Endothelial cell of umbilical vein (primary cell): ENCODE measurements at regions not wholly inside any gene's neighbourhood (a gene's known extent, or its start where the extent isn't known, plus 50 kb on each side); places are given as distances from the start of the nearest gene placed in this dataset.

Source experiments
- BruUV-seq: library from RNA; stranded (reverse); fragments of 400-500 nt; replicated peaks from 2 replicates; lab custom pipeline; 2021; lab: Mats Ljungman, UMichigan
- CTCF ChIA-PET: fragments of 300-600, 350-600 bp; sonication (Branson Sonifier 250); formaldehyde crosslinking; loops from one replicate; lab custom pipeline; 2021; ENCODE audit warnings: antibody characterized with exemption, inconsistent platforms; lab: Charles Lee
- POLR2A ChIA-PET: fragments of 300-600, 350-600 bp; sonication (Branson Sonifier 250); formaldehyde crosslinking; loops from one replicate; lab custom pipeline; 2021; ENCODE audit warnings: antibody characterized with exemption, inconsistent platforms; lab: Charles Lee
- DNase-seq: peaks from one replicate; pipeline ENCODE4 v3.0.0-alpha.2; 2011; ENCODE audit warnings: low read depth, low spot score
- FAIRE-seq: peaks from 2 replicates; lab custom pipeline; 2011; peaks lifted over from hg19 to GRCh38; lab: Jason Lieb, UNC
- H2AFZ ChIP-seq: 2 replicates; pipeline ENCODE4 v1.6.0; 2012; ENCODE audit warnings: low read depth, low read length, control low read depth, inconsistent platforms
- H3K27ac ChIP-seq: 2 replicates; pipeline ENCODE4 v1.5.1; 2011; ENCODE audit warnings: low read depth, mild to moderate bottlenecking, control low read depth, low read length, moderate library complexity; ENCODE audit not compliant: insufficient read depth
- H3K27me3 ChIP-seq, 2 experiments: 2 replicates each; pipeline versions ENCODE4 v1.6.0 to v1.6.1; 2011; ENCODE audit warnings: low read length in 2 of 2, mixed read lengths in 1 of 2; ENCODE audit not compliant: control insufficient read depth in 2 of 2, insufficient read depth in 2 of 2
- H3K36me3 ChIP-seq, 2 experiments: 2 replicates in 1 of 2; 3 replicates in 1 of 2; pipeline ENCODE4 v1.5.1; 2011; ENCODE audit warnings: low read length in 2 of 2, mild to moderate bottlenecking in 1 of 2, moderate library complexity in 1 of 2; ENCODE audit not compliant: control insufficient read depth in 2 of 2, insufficient read depth in 2 of 2; ENCODE audit errors: extremely low read depth in 1 of 2
- H3K4me1 ChIP-seq: 3 replicates; pipeline ENCODE4 v1.5.1; 2011; ENCODE audit warnings: mild to moderate bottlenecking, low read length; ENCODE audit not compliant: control insufficient read depth, insufficient read depth; ENCODE audit errors: extremely low read depth
- H3K4me2 ChIP-seq: 2 replicates; pipeline ENCODE4 v1.6.1; 2011; ENCODE audit warnings: low read length, control low read depth, mixed read lengths; ENCODE audit not compliant: insufficient read depth
- H3K4me3 ChIP-seq, 3 experiments: fragments of 200-600 bp in 1 of 3; sonication (generic), shearing (Covaris generic) in 1 of 3; replicated peaks in 1 of 3; 2 replicates each; pipeline ENCODE4 v1.5.1; 2011 to 2016; ENCODE audit warnings: control low read depth in 3 of 3, low read length in 3 of 3, mild to moderate bottlenecking in 2 of 3, inconsistent platforms in 1 of 3, low read depth in 1 of 3, moderate library complexity in 1 of 3; ENCODE audit not compliant: insufficient read depth in 1 of 3
- H3K79me2 ChIP-seq: 2 replicates; pipeline ENCODE4 v1.6.0; 2012; ENCODE audit warnings: low read length, inconsistent platforms; ENCODE audit not compliant: control insufficient read depth, insufficient read depth
- H3K9ac ChIP-seq: replicated peaks from 2 replicates; pipeline ENCODE3; 2011; ENCODE audit warnings: low read length, control low read depth; ENCODE audit not compliant: insufficient read depth; ENCODE audit errors: extremely low read depth
- H3K9me1 ChIP-seq: replicated peaks from 3 replicates; pipeline ENCODE4 v1.6.0; 2011; ENCODE audit warnings: mild to moderate bottlenecking, low read length; ENCODE audit not compliant: control insufficient read depth, insufficient read depth; ENCODE audit errors: extremely low read depth
- H3K9me3 ChIP-seq: replicated peaks from 2 replicates; pipeline ENCODE4 v1.5.1; 2012; ENCODE audit warnings: low read length, inconsistent platforms; ENCODE audit not compliant: control insufficient read depth, insufficient read depth
- H4K20me1 ChIP-seq: replicated peaks from 2 replicates; pipeline ENCODE3; 2011; ENCODE audit warnings: mild to moderate bottlenecking, low read length; ENCODE audit not compliant: control insufficient read depth, insufficient read depth; ENCODE audit errors: extremely low read depth
- CTCF ChIP-seq, 2 donors: IDR thresholded peaks; 1 replicate in 1 of 2; 2 replicates in 1 of 2; pipeline ENCODE4 v1.5.1; 2011; ENCODE audit warnings: low read length in 2 of 2, mild to moderate bottlenecking in 2 of 2, moderate library complexity in 2 of 2, control low read depth in 1 of 2, inconsistent platforms in 1 of 2, low read depth in 1 of 2; ENCODE audit not compliant: insufficient read depth in 1 of 2; ENCODE audit errors: extremely low read depth in 1 of 2
- EZH2 ChIP-seq: IDR thresholded peaks from 2 replicates; pipeline ENCODE4 v1.6.1; 2012; ENCODE audit warnings: borderline replicate concordance, low read depth, mild to moderate bottlenecking, moderate library complexity, low read length, inconsistent platforms; ENCODE audit not compliant: severe bottlenecking
- FOS ChIP-seq: IDR thresholded peaks from 2 replicates; pipeline ENCODE4 v1.6.1; 2011; ENCODE audit warnings: mild to moderate bottlenecking, low read length, moderate library complexity, borderline replicate concordance; ENCODE audit not compliant: insufficient read depth
- GATA2 ChIP-seq: IDR thresholded peaks from 2 replicates; pipeline ENCODE4 v1.7.0; 2011; ENCODE audit warnings: low read depth, mild to moderate bottlenecking, moderate library complexity, mixed read lengths, low read length; ENCODE audit not compliant: insufficient read length, insufficient read depth
- JUN ChIP-seq: IDR thresholded peaks from 2 replicates; pipeline ENCODE4 v1.6.1; 2011; ENCODE audit warnings: borderline replicate concordance, low read depth; ENCODE audit not compliant: insufficient read length, insufficient read depth
- MYC ChIP-seq: IDR thresholded peaks from one replicate; pipeline ENCODE4 v1.6.1; 2011; ENCODE audit warnings: mild to moderate bottlenecking, low read depth, low read length
- POLR2A ChIP-seq: IDR thresholded peaks from 2 replicates; pipeline ENCODE4 v1.6.1; 2012; ENCODE audit warnings: low read depth, mild to moderate bottlenecking, control low read depth, low read length
- POLR2AphosphoS5 ChIP-seq: IDR thresholded peaks from 2 replicates; pipeline ENCODE4 v1.6.1; 2012; ENCODE audit warnings: low read depth, mild to moderate bottlenecking, control low read depth, low read length, moderate library complexity; ENCODE audit not compliant: insufficient read depth
- dilution Hi-C: fragments of 300-500 bp; cut with MboI; formaldehyde crosslinking; loops from one replicate; pipeline ENCODE4 v1.15.0; 2019; ENCODE audit warnings: low sequenced_read_pairs; ENCODE audit not compliant: extremely low pct_ligation_motif_present
- intact Hi-C: fragments of 100-400 bp; cut with micrococcal nuclease; formaldehyde crosslinking; loops from one replicate; pipeline ENCODE4 v1.10.0; 2022
- TF ChIP-seq, protein P1 (sequence below): IDR thresholded peaks from 2 replicates; pipeline ENCODE4 v1.6.1; 2011; ENCODE audit not compliant: insufficient read depth, insufficient read length

DNA sequence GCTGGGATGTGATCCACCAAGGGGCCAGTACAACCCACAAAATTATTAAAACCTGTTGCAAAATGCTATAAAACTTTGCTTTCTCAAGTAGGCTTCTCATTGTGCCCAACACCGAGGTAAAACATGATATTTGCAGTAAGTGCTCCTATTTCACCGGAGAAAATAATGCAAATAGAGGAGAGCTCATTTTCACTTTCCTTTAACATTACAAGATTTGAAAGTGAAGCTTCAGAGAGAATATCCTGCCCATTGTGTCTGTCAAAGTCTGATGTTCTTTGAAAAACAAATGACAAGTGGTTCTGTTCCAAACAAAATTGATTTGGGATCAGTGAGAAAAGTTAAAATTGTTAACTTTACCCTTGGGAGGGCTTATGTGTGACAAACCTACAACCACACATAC is 287.1 kb downstream of the KCNN2 start:
- Histone ChIP-seq H3K4me3 (no peak overlapping the region), H2AFZ (no peak overlapping the region), H3K27me3 (no peaks in the 10 kb centered on the region), H3K36me3 (no peaks in the 10 kb centered on the region), H3K9me1 (no peaks in the 10 kb centered on the region), H3K4me1 (no peaks in the 10 kb centered on the region), H4K20me1 (no peaks in the 10 kb centered on the region), H3K9ac (no peak overlapping the region), H3K9me3 (no peaks in the 10 kb centered on the region), H3K4me2 (no peak overlapping the region), H3K27ac (no peak overlapping the region), H3K79me2 (no peaks in the 10 kb centered on the region)
- no peak for DNase-seq
- no peak for TF ChIP-seq MYC
- no peak for TF ChIP-seq CTCF (IDR thresholded peaks at IDR 0.05; ENCODE audit: extremely low read depth in 1 of 2, insufficient read depth in 1 of 2, low read depth in 1 of 2, low read length in 2 of 2)
- no peak for TF ChIP-seq GATA2
- TF ChIP-seq POLR2AphosphoS5: no peak
- no peak for TF ChIP-seq POLR2A
- TF ChIP-seq JUN: no peak
- ChIA-PET POLR2A (no interaction called here), CTCF (no interaction called here)
- intact Hi-C loops: no loop called here
- BruUV-seq: no TSS peak
- dilution Hi-C loops: no loop called here
- FAIRE-seq: no peak

DNA sequence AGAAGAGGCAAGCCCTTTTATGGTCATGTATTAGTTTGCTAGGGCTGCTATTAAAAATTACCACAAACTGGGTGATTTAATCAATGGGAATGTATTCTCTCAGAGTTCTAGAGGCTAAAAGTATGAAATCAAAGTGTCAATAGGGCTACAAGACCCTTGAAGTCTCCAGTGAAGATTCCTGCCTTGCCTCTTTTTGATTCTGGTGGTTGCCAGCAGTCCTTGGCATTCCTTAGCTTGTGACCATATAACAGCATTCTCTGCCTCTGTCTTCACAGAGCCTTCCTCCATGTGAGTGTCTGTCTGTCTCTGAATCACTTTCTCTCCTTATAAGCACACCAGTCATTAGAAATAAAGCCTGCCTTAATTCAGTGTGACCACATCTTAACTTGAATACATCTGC is 282.7 kb downstream of the KCNN2 start:
- TF ChIP-seq, protein P1, sequence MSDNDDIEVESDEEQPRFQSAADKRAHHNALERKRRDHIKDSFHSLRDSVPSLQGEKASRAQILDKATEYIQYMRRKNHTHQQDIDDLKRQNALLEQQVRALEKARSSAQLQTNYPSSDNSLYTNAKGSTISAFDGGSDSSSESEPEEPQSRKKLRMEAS: no peak
- no peak for TF ChIP-seq JUN
- TF ChIP-seq POLR2AphosphoS5: no peak
- no peak for TF ChIP-seq GATA2
- no peak for TF ChIP-seq EZH2
- no peak for TF ChIP-seq CTCF (IDR thresholded peaks at IDR 0.05; ENCODE audit: extremely low read depth in 1 of 2, insufficient read depth in 1 of 2, low read depth in 1 of 2, low read length in 2 of 2)
- TF ChIP-seq MYC: no peak
- TF ChIP-seq FOS: no peak
- no peak for TF ChIP-seq POLR2A
- Histone ChIP-seq H3K9me3 (peaks cover 2% of the 10 kb centered on the region), H3K27ac (no peak overlapping the region), H3K4me3 (no peak overlapping the region), H3K9me1 (no peaks in the 10 kb centered on the region), H3K4me1 (no peaks in the 10 kb centered on the region), H3K79me2 (no peaks in the 10 kb centered on the region), H2AFZ (no peak overlapping the region), H3K27me3 (no peaks in the 10 kb centered on the region), H3K4me2 (no peak overlapping the region), H3K9ac (no peak overlapping the region), H3K36me3 (no peaks in the 10 kb centered on the region), H4K20me1 (no peaks in the 10 kb centered on the region)
- DNase-seq: no peak
- no peak for FAIRE-seq
- BruUV-seq: no TSS peak
- ChIA-PET POLR2A (no interaction called here), CTCF (no interaction called here)
- dilution Hi-C loops (no loop called here), intact Hi-C loops (no loop called here)
